ENCODE measurements at regions not wholly inside any gene's neighbourhood (a gene's known extent, or its start where the extent isn't known, plus 50 kb on each side); places are given as distances from the start of the nearest gene placed in this dataset.
"Not testable (repeated sequence)": the region's sequence is repeated elsewhere in the genome, so short reads cannot be mapped to it uniquely, and the experiment has no call there.

GRCh38 chrX:81974413-81974812, 772.5 kb downstream of the SH3BGRL start:
- not testable (repeated sequence) for H3K36me3 Mint-ChIP-seq (ENCODE audit: insufficient read depth); DNase-seq (ENCODE audit: low spot score in 2 of 2); ATAC-seq (replicated peaks; ENCODE audit: extremely low read depth, poor library complexity, severe bottlenecking); H3K9me3 Mint-ChIP-seq; H3K27ac Mint-ChIP-seq (ENCODE audit: low read depth); H3K27me3 Mint-ChIP-seq; H3K4me3 Mint-ChIP-seq; H3K4me1 Mint-ChIP-seq

DNA sequence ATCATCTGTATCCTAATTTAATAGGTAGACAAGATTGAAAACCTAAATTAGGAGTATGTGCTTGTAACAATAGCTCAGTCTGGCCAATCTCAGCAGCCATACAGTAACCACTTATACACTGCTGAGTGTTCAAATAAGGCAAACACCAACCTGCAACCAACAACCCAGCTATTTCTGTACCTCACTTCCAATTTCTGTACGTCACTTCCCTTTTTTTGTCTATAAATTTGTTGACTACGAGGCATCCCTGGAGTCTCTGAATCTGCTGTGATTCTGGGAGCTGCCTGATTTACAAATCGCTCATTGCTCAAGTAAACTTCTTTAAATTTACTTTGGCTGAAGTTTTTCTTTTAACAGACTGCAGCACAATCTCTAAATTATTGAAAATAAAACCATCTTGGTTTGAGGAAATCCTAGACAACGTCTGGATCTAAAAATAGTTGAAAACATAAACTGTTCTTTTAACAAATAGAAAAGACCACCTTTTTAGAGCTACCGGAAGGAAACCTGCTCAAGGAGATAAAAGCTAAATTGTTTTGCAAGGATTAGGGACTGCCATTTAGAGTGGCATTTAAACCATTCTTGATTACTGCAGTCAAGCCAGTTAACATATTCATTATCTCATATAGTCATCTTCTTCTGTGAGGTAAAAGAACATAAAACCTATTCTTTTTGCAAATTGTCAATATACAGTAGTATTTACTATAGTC, 778.1 kb downstream of the SH3BGRL start:
- ATAC-seq (replicated peaks; ENCODE audit: extremely low read depth, poor library complexity, severe bottlenecking) (no peak), DNase-seq (ENCODE audit: low spot score in 2 of 2) (no peak)
- Mint-ChIP-seq H3K27me3 (no peaks in the 10 kb centered on the region), H3K9me3 (peaks cover 6% of the 10 kb centered on the region), H3K36me3 (ENCODE audit: insufficient read depth) (no peaks in the 10 kb centered on the region), H3K4me3 (no peak overlapping the region), H3K27ac (ENCODE audit: low read depth) (no peak overlapping the region), H3K4me1 (no peaks in the 10 kb centered on the region)

GRCh38 chrX:81987217-81987616, 785.3 kb downstream of the SH3BGRL start:
- not testable (repeated sequence) for H3K27ac Mint-ChIP-seq (ENCODE audit: low read depth); H3K36me3 Mint-ChIP-seq (ENCODE audit: insufficient read depth); H3K4me3 Mint-ChIP-seq; DNase-seq (ENCODE audit: low spot score in 2 of 2); H3K9me3 Mint-ChIP-seq; H3K27me3 Mint-ChIP-seq; ATAC-seq (replicated peaks; ENCODE audit: extremely low read depth, poor library complexity, severe bottlenecking); H3K4me1 Mint-ChIP-seq

DNA sequence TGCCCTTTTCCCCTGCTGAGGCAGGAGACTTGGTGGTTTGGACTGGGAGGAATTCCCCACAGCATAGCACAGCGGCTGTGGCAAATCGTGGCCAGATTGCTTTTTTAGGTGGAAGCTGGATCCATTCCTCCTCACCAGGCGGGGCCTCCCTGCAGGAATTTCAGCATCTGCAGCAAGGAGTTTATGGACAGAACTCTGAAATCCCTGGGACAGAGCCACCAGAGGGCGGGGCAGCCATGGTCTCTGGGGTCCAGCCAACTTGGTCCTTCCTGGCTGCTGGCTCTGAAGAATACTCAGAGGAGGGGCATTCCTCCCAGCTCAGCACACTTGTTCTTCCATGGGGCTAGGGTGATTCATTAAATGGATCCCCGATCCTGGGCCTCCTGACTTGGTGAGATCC, 794.3 kb downstream of the SH3BGRL start:
- Mint-ChIP-seq H3K9me3 (peaks cover 10% of the 10 kb centered on the region), H3K27me3 (no peaks in the 10 kb centered on the region), H3K36me3 (ENCODE audit: insufficient read depth) (peaks cover 3% of the 10 kb centered on the region), H3K4me3 (no peak overlapping the region), H3K4me1 (no peaks in the 10 kb centered on the region), H3K27ac (ENCODE audit: low read depth) (no peak overlapping the region)
- no peak for DNase-seq (ENCODE audit: low spot score in 2 of 2)
- no peak for ATAC-seq (replicated peaks; ENCODE audit: extremely low read depth, poor library complexity, severe bottlenecking)

GRCh38 chrX:82029571-82030218, 827.8 kb downstream of the SH3BGRL start:
- no peak for ATAC-seq (replicated peaks; ENCODE audit: extremely low read depth, poor library complexity, severe bottlenecking)
- Mint-ChIP-seq H3K27me3 (no peaks in the 10 kb centered on the region), H3K4me3 (no peak overlapping the region), H3K4me1 (no peaks in the 10 kb centered on the region), H3K9me3 (peaks cover 8% of the 10 kb centered on the region), H3K36me3 (ENCODE audit: insufficient read depth) (no peaks in the 10 kb centered on the region), H3K27ac (ENCODE audit: low read depth) (no peak overlapping the region)
- DNase-seq (ENCODE audit: low spot score in 2 of 2): no peak

- H3K27ac Mint-ChIP-seq (ENCODE audit: low read depth): no peak overlapping the region
- no peak for ATAC-seq (replicated peaks; ENCODE audit: extremely low read depth, poor library complexity, severe bottlenecking)
Observed at GRCh38 chrX:82031250-82031649, 829.3 kb downstream of the SH3BGRL start.

GRCh38 chrX:82038793-82039192, 836.9 kb downstream of the SH3BGRL start:
- Mint-ChIP-seq H3K36me3 (ENCODE audit: insufficient read depth) (no peaks in the 10 kb centered on the region), H3K27ac (ENCODE audit: low read depth) (no peak overlapping the region), H3K4me3 (no peak overlapping the region), H3K4me1 (no peaks in the 10 kb centered on the region), H3K9me3 (no peaks in the 10 kb centered on the region), H3K27me3 (no peaks in the 10 kb centered on the region)
- DNase-seq (ENCODE audit: low spot score in 2 of 2) (no peak), ATAC-seq (replicated peaks; ENCODE audit: extremely low read depth, poor library complexity, severe bottlenecking) (no peak)

More at GRCh38 chrX:82031250-82031649, 829.3 kb downstream of the SH3BGRL start:
- Mint-ChIP-seq H3K4me1 (no peaks in the 10 kb centered on the region), H3K4me3 (no peak overlapping the region), H3K27me3 (no peaks in the 10 kb centered on the region), H3K36me3 (ENCODE audit: insufficient read depth) (no peaks in the 10 kb centered on the region), H3K9me3 (peaks cover 8% of the 10 kb centered on the region)
- DNase-seq (ENCODE audit: low spot score in 2 of 2): no peak

- Mint-ChIP-seq H3K4me3 (no peak overlapping the region), H3K4me1 (no peaks in the 10 kb centered on the region), H3K27ac (ENCODE audit: low read depth) (no peak overlapping the region), H3K9me3 (peaks cover 2% of the 10 kb centered on the region), H3K36me3 (ENCODE audit: insufficient read depth) (no peaks in the 10 kb centered on the region), H3K27me3 (no peaks in the 10 kb centered on the region)
- ATAC-seq (replicated peaks; ENCODE audit: extremely low read depth, poor library complexity, severe bottlenecking): no peak
- DNase-seq (ENCODE audit: low spot score in 2 of 2): no peak
Observed at GRCh38 chrX:82041034-82041433, 839.1 kb downstream of the SH3BGRL start.

DNA sequence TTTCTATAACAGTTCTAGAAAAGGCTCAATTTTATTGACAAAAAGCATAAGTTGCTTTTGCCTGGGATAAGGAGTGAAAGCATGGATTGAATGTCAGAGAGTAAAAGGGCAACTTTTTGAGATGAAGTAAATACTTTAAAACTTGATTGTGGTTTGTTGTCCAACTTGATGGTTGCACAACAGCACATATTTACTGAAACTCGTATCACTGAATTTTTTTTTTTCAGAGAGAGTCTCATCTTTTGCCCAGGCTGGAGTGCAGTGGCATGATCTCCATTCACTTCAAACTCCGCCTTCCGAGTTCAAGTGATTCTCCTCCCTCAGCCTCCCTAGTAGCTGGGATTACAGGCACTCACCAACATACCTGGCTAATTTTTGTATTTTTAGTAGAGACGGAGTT, 856.8 kb downstream of the SH3BGRL start:
- no peak for ATAC-seq (replicated peaks; ENCODE audit: extremely low read depth, poor library complexity, severe bottlenecking)
- H3K27me3 Mint-ChIP-seq: no peaks in the 10 kb centered on the region

GRCh38 chrX:82070948-82071347, 869.0 kb downstream of the SH3BGRL start:
- no peak overlapping the region for H3K27ac Mint-ChIP-seq (ENCODE audit: low read depth)
- H3K27me3 Mint-ChIP-seq: no peaks in the 10 kb centered on the region
- no peaks in the 10 kb centered on the region for H3K36me3 Mint-ChIP-seq (ENCODE audit: insufficient read depth)
- ATAC-seq (replicated peaks; ENCODE audit: extremely low read depth, poor library complexity, severe bottlenecking): no peak
- H3K4me3 Mint-ChIP-seq: no peak overlapping the region
- peaks cover under 1% of the 10 kb centered on the region for H3K4me1 Mint-ChIP-seq
- no peaks in the 10 kb centered on the region for H3K9me3 Mint-ChIP-seq
- no peak for DNase-seq (ENCODE audit: low spot score in 2 of 2)

More for the DNA sequence above, 856.8 kb downstream of the SH3BGRL start:
- Mint-ChIP-seq H3K9me3 (no peaks in the 10 kb centered on the region), H3K36me3 (ENCODE audit: insufficient read depth) (no peaks in the 10 kb centered on the region), H3K27ac (ENCODE audit: low read depth) (no peak overlapping the region), H3K4me1 (no peaks in the 10 kb centered on the region), H3K4me3 (no peak overlapping the region)
- DNase-seq (ENCODE audit: low spot score in 2 of 2): no peak

- Mint-ChIP-seq H3K4me3 (no peak overlapping the region), H3K36me3 (ENCODE audit: insufficient read depth) (no peaks in the 10 kb centered on the region), H3K27me3 (no peaks in the 10 kb centered on the region), H3K27ac (ENCODE audit: low read depth) (peak overlapping the region; percentile 71), H3K9me3 (no peaks in the 10 kb centered on the region), H3K4me1 (no peaks in the 10 kb centered on the region)
- DNase-seq (ENCODE audit: low spot score in 2 of 2) (no peak), ATAC-seq (replicated peaks; ENCODE audit: extremely low read depth, poor library complexity, severe bottlenecking) (no peak)
Observed at GRCh38 chrX:82081027-82081426, 879.1 kb downstream of the SH3BGRL start.

- Mint-ChIP-seq H3K4me1 (peaks cover 15% of the 10 kb centered on the region), H3K27ac (ENCODE audit: low read depth) (no peak overlapping the region), H3K36me3 (ENCODE audit: insufficient read depth) (peaks cover 1% of the 10 kb centered on the region), H3K9me3 (no peaks in the 10 kb centered on the region), H3K27me3 (no peaks in the 10 kb centered on the region), H3K4me3 (no peak overlapping the region)
- ATAC-seq (replicated peaks; ENCODE audit: extremely low read depth, poor library complexity, severe bottlenecking) (no peak), DNase-seq (ENCODE audit: low spot score in 2 of 2) (no peak)
Observed at GRCh38 chrX:82087699-82088098, 885.8 kb downstream of the SH3BGRL start.

DNA sequence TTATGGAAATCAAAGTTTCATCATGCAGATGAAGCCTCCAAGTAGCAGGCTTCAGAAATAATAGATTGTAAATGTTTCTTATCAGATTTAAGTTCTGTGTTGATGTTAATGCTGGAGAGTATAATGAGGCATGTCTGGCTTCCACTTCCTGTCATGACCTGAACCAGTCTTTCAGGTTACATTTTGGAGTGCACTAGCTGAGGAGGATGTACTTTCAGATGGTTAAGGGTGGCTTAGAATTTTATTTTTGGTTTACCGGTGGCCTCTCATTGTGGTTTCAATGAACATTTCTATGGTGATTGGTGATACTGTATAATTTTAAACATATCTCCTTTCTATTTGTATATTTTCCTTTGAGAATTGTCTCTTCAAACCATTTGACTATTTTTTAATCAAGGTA, 890.4 kb downstream of the SH3BGRL start:
- peak overlapping the region; percentile 10 for H3K27ac Mint-ChIP-seq (ENCODE audit: low read depth)
- H3K9me3 Mint-ChIP-seq: no peaks in the 10 kb centered on the region
- H3K36me3 Mint-ChIP-seq (ENCODE audit: insufficient read depth): peaks cover 1% of the 10 kb centered on the region
- peaks cover 12% of the 10 kb centered on the region for H3K4me1 Mint-ChIP-seq
- no peak for DNase-seq (ENCODE audit: low spot score in 2 of 2)
- no peak overlapping the region for H3K4me3 Mint-ChIP-seq
- peak; percentile 83 for ATAC-seq (replicated peaks; ENCODE audit: extremely low read depth, poor library complexity, severe bottlenecking)
- no peaks in the 10 kb centered on the region for H3K27me3 Mint-ChIP-seq

Measured in central memory CD8-positive, alpha-beta T cell (primary cell).